ENCODE measurements at regions not wholly inside any gene's neighbourhood (a gene's known extent, or its start where the extent isn't known, plus 50 kb on each side); places are given as distances from the start of the nearest gene placed in this dataset.

- no peak for TF ChIP-seq CTCF (optimal IDR thresholded peaks at IDR 0.05 in 1 of 3, IDR thresholded peaks at IDR 0.05 in 1 of 3, conservative IDR thresholded peaks at IDR 0.05 in 1 of 3; ENCODE audit: extremely low read depth in 1 of 3, insufficient read depth in 2 of 3, low read length in 3 of 3)
- TF ChIP-seq EZH2 (IDR thresholded peaks at IDR 0.05; ENCODE audit: low read length), result no peak
Observed at GRCh38 chr10:70973275-70973674, 84.9 kb upstream of the PCBD1 start.

Data from keratinocyte (primary cell).